ENCODE measurements at regions not wholly inside any gene's neighbourhood (a gene's known extent, or its start where the extent isn't known, plus 50 kb on each side); places are given as distances from the start of the nearest gene placed in this dataset.

DNA sequence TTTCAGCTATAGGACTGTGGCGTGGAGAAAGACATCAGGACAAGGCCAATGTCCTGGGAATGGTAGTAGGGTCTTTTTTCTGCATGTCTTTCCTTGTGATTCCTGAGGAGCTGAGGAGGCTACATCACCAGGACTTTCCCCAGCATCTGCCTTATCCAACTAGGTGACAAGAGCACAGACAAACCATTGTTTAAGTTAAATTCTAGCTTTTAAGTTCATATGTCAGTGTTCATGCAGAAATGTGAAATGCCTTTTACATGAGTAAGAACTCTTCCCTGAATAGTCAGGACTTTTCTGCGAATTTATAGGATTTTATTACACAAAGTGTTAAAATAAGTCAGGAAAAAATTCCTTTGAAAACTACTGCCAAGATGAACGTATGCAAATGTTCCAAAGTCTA lies 154.2 kb downstream of the PTGER3 start:
- TF ChIP-seq, protein P1, sequence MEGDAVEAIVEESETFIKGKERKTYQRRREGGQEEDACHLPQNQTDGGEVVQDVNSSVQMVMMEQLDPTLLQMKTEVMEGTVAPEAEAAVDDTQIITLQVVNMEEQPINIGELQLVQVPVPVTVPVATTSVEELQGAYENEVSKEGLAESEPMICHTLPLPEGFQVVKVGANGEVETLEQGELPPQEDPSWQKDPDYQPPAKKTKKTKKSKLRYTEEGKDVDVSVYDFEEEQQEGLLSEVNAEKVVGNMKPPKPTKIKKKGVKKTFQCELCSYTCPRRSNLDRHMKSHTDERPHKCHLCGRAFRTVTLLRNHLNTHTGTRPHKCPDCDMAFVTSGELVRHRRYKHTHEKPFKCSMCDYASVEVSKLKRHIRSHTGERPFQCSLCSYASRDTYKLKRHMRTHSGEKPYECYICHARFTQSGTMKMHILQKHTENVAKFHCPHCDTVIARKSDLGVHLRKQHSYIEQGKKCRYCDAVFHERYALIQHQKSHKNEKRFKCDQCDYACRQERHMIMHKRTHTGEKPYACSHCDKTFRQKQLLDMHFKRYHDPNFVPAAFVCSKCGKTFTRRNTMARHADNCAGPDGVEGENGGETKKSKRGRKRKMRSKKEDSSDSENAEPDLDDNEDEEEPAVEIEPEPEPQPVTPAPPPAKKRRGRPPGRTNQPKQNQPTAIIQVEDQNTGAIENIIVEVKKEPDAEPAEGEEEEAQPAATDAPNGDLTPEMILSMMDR (IDR thresholded peaks at IDR 0.05) = no peak
- TF ChIP-seq POLR2A (IDR thresholded peaks at IDR 0.05) = no peak

Data from thyroid gland (tissue), 4 donors.